NCI-H1417 (cell line): ENCODE measurements at regions not wholly inside any gene's neighbourhood (a gene's known extent, or its start where the extent isn't known, plus 50 kb on each side); places are given as distances from the start of the nearest gene placed in this dataset.
A peak's percentile ranks its signal among the peaks of the same experiment; 100 is the strongest.

Source experiments
- DNase-seq, 3 experiments: peaks; one replicate each; lab custom pipeline; 2025; lab: John Stamatoyannopoulos, UW

DNA sequence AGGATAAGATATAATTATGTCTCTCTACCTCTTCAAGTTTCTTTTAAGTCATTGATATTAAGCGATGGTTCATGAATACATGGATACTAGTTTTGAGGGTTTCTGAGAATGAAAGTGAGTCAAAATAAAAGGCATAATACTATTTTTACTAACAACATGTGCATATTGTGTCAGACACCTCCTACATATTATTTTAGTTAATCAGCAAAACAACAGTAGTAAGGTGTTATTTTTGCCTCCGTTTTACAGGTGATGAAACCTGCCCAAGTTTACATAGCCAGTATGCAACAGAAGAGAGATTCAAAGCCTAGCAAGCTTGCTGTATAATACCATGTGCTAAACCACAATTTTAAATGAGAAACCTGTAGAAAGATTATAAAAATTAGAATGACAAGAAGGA is 544.1 kb downstream of the EPHA5 start:
- DNase-seq, result no peak

DNA sequence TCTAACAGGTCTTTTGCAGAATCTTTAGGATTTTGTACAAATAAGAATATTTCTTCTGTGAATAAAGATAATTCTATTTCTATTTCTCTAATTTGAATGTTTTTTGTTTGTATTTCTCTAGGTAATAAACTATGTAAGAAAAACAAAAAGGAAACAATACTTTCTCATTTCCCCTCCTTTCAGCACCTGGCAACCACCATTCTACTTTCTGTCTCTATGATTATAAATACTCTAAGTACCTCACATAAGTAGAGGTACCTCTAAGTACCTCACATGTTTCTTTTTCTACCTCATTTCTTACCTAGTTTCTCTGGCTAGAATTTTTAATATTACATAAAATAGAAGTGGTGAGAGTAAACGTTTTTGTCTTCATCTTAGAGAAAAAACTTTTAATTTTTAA is 550.0 kb downstream of the EPHA5 start:
- no peak for DNase-seq

DNA sequence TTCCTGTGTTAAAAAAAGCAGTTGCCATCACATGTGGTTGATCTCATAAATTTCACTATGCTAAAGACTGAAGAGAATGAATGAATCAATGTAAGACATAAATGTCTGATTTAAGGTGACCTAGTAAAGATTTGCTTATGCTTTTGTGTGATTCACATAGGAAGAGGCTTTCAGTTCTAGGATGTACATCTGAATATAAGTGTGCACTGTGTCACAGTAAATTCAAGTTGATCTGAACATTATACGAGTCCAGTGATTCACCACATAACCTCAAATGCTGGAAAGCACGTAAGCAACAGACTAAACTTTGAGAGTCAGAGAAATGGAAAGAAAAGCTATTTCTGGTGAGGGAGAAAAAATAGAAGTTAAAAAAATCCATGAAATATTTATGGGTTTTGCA is 567.9 kb downstream of the EPHA5 start:
- DNase-seq, result no peak

DNA sequence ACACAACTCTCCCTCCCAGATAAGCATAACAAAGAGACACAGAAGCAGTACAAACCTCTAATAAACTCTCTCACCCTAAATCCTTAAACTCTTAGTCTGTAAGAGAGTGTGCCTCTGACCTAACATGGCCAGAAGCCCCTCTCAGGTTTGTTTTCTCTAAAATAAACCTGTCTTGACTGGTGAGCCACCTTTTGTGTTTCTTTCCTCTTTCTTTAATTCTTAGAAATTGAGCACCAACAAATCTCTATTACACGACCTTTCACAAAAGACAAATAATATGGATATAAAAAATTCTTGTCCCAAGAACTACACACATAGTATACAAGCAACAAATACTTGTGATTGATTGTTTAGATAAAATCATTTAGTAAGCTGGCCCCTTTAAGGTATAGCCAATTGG is 573.7 kb downstream of the EPHA5 start:
- no peak for DNase-seq

DNA sequence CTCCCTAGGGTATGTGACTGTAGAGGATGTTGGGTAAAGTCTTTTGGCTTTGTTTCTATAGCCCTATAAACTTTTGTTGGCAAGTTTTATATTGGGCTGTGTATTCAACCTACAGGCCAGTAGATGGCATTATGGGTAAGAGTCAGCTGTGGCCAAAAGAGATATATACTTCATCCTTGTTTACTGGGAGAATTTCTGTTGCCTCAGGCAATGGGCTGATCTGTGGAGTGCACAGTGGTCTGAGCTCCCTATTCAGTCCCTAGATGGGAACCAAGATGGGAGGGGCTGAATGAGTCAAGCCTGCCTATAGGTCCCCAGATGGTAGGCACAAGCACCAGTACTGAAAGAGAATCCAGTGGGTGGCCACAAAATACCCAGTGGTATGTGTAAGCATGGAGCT is 580.6 kb downstream of the EPHA5 start:
- DNase-seq, result peak in 2 of 3 experiments; percentile 10 to 56

DNA sequence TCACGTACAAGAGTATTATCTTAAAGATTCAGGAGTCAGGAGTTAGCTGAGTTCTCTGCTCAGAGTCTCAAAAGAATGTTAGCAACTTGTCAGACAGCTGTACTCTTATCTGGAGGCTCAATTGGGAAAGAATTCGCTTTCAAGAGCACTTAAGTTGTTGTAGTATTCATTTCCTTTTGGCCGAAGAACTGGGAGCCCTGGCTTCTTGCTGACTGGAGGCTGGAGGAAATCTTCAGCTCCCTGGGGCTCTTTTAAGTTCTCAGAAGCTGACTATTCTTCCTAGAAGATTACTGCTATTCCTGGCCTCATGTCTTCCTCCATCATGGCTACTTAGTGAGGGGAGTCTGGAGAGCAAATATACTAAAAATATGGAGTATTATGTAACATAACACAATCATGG is 587.2 kb downstream of the EPHA5 start:
- no peak for DNase-seq

DNA sequence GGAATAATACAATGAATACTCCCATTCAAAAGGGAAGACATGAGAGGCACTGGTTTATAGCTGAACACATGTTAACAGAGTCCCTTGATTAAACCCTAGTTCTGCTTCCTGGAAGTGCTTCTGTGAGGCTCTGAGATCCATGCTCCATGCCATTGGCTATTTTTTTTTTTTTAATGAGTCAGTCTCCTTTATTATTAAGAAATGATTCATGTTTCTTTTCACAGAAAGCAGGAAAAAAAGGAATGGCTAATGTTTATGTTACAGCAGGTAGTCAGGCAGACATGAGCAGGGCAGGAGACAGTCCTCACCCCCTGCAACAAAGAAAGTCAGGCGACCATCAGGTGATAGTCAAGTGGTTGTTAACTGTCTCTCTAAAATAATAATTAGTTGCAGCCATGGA is 598.7 kb downstream of the EPHA5 start:
- DNase-seq, result no peak

DNA sequence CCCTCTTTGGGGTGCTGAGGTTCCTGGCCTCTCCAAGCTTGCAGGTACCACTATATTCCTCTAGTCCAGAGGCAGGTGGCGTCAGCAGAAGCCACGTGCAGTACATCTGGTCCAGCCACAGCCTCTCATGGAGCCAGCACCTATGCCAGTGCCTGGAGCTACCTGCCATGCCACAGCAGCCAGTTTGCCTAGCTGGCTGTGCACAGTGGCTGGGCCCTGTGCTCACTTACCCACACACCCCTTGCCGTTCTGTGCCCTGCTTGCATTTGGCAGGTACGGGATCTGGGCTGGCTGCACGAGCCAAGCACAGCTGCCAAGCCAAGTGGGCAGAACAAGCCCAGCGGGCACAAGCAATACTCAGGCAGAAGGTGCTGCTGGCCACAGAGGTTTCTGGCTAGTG is 601.1 kb downstream of the EPHA5 start:
- no peak for DNase-seq

DNA sequence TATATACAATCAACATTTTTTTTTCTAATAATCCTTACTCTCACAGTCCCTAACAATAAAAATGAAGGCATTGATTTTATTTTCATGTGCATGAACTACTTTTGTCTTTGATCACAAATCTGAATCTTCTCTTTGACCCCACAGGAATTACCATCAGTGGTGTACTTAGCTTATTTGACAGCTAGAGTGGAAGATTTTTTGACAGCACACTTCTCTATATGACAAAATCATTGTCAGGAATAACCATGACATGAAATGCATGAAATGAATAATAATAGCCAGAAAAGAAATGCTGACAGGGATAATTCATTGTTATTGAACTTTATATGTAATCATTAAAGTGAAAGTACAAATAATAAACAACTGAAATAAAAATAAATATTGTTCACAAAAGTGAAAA is 604.2 kb downstream of the EPHA5 start:
- DNase-seq, result no peak

DNA sequence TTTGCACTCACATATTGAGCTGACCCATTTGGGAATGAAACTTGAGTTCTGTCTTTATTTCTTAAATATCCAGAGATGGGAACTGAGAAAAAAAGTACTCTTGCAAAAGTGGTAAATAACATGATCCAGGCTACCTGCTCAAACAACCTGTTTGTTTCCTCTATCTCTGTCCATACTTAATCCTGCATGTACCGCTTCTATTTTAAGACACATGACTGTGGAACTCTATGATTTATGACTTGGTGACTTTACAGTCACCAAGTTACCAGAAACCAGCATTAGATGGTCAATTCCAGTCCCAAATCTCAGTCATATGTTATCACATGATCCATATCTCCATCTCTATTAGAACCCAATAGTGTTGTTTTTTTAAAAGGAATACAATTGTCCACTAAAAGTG is 606.7 kb downstream of the EPHA5 start:
- no peak for DNase-seq

DNA sequence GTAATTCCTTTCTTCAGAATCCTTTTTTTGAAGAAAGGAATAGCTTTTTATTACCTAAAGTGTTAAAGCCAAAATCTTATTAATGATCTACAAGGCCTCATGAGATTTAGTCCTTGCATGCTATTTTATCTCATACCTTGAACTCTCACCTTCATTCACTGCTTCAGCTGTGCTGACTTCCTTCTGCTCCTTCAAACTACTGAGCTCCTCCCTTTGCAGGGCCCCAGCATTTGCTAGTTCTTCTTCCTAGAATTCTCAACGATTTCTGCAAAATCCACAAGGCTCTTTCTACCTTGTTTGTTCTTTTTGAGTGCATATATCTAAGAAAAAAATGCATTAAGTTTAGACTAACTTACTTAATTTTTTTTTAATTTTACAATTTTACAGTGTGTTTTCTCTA is 619.5 kb downstream of the EPHA5 start:
- no peak for DNase-seq

DNA sequence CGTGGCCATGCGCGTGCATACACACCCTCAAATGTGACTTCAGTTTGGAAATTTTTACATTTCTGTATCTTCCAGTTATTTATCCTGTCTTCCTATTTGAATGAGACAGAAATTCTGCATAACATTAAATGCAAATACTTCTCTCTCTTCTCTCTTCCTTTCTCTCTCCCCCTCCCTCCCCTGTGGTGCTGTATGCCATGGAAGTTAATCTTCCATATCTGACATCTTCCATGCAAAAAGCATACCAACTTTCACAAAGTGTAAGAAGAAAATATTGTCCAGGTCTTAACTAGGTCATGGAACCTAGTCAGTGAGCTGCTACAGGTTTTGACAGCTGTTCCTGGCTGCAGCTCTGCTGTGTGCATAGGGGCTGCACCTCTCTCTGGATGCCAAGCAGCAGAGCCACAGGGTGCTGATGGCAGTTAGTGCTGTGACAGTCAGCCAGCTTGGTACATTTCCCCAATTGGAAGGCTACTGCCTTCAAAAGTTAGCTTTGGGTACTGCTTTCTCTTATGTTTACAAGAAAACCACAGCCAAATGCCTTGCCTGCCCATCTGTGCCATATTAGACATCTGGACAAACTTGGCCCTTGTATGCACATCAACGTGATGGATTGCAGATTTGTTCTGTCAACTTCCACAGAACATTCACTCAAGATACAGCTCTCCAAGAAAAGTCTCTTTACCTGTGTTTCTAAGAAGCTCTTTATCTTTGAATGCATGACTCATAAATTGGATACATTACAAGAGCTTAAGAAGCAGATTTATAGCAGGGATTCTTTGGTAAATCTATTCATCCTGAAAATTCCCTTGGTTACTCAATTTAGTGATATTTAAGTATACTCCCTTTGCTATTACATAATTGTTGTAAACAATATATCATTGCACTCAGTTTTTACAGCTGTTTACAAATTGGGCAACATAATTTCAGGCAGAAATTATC is 623.8 kb downstream of the EPHA5 start:
- DNase-seq, result peak in 1 of 3 experiments; percentile 5

DNA sequence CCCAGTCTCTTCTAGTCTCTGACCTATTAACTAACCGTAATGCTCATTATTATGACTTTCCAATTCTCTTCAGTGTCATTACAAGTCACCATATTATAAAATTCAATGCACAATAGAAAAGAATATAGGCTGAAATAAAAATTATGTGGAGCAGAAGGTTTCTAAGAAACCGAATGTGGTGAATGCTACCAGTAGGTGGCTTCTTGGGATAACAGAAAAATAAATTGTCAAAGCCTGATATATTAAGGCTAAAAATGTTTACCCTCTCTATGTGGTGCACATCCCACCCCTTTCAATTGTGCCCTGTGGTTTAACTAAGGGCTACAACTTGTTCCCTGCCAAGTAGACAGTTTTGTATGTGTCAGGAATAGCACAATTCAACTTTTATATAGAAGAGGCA is 624.6 kb upstream of the TECRL start:
- peak in 2 of 3 experiments; percentile 4 to 40 for DNase-seq

DNA sequence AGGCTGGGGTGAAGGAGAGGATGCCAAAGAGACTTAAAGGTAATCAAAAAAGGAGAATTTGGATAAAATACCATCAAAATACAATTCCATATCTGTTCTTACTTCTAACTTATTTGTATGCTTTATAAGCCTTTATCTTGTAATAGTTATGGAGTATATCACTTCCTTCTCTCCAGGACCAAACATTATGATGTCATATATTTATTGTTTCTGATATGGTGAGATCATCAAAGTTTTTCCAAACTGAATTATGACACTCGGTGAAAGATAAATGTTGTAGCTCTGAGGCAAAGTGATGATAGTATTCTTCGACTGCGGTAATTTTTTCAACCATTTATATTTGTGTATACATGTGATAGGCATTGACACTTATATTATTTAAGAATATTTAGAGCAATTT is 619.3 kb upstream of the TECRL start:
- DNase-seq, result no peak

DNA sequence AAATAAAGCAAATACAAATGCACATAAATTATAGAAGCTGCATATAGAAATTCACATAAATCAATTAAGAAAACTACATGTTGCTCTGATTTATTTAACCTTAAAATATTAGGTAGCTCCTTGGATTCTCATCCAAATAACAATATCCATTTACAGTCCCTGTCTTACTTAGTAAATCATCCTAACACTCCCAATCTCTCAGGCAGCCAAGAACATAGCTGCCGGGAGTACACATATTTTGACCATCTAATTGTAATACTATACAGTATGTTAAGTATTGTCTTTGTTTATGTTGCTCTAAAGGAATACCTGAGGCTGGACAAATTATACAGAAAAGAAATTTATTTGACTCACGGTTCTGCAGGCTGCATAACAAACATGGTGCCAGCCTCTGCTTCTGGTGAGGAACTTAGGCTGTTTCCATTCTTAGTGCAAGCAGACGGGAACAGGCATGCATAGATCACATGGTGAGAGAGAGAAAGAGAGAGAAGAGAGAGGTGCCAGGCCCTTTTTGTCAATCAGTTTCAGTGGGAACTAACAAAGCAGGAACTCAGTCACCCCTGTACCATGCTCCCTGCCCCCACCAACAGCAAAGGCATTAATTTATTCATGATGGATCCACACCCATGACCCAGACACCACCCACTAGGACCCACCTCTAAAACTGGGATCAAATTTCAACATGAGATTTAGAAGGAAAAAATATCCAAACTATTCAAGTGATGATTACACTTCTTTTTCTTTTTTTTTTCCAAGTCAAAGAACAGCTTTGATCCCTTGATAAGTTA is 614.8 kb upstream of the TECRL start:
- no peak for DNase-seq

DNA sequence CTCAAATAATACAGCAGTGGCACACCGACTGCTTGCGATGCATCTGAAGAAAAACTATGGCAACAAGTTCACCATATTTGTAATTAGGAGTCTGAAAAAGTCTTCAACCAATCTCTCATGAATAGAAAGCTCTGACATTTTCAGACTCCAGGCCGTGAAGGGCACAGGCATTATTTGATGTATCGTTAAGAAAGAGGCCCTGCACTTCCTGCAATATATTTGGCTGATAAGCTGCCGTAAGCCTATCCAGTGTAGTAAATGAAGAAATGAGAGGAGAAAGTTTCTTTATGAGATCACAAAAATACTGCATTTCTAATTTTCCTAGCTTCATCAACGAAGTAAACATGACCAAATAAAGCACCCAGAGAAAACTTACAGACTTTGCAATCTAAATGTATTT is 613.8 kb upstream of the TECRL start:
- no peak for DNase-seq

DNA sequence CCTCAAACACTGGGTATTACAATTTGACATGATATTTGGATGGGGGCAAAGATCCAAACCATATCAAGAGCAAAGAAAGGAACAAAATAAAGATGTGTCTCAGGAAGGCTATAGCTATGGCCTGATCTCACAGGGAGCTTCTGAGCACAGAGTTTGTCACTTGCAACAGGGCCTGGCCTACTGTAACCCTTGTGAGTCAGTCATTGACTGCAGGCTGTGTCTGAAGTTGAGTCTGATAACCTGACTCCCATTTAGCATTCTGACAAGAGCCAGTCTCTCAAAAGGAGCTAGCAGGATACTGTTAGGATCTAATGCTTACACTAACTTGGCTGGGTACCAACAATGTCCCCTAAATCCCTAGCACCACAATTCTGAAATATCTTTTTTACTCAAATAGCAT is 612.5 kb upstream of the TECRL start:
- no peak for DNase-seq

DNA sequence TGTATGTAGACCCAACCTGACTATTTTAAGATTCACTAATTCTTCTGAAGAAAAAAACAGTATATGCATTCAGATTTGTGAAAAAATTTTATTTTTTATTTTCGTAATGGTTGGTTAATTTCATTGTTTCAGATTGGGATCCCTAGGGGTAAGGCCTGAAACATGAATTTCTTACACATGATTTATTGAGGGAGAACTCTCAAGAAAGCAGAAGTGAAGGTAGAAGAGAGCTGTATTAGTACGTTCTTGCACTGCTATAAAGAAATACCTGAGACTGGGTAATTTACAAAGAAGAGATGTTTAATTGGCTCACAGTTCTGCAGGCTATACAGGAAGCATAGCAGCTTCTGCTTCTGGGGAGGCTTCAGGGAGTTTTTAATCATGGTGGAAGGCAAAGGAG is 611.9 kb upstream of the TECRL start:
- DNase-seq, result no peak

DNA sequence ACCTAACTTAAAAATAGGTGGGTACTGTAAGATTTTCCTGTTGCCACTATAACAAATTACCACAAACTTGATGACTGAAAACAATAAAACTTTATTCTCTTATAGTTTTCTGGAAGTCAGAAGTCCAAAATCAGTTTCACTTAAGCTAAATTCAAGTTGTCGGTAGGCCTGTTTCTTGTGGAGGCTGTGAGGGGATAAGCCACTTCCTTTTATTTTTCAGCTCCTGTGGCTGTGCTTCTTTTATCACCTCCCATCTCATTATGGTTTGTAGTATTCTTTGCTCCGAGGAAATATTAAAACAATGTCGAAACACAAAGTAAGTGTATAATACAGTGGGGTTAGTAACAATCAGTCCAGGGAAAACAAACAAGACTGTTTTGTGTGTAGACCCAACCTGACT is 610.5 kb upstream of the TECRL start:
- DNase-seq, result no peak

DNA sequence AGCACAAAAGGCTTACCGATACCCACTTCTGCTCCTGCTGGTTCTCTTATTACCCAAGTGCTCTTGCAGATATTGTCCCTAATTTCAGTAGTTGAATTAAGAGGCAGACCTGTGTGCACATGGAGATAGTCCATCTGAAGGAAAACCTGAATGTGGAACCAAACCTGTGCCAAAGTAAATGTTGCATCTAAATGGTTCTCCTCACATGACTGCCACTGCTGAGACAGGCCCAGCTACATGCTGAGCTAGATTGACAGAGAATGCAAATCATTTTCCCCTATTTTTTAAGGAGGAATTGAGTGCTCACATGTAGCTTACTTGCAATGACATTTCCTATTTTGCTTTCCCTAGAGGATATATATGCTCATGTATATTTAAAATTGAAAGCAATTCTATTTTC is 609.1 kb upstream of the TECRL start:
- DNase-seq, result peak in 1 of 3 experiments; percentile 12

DNA sequence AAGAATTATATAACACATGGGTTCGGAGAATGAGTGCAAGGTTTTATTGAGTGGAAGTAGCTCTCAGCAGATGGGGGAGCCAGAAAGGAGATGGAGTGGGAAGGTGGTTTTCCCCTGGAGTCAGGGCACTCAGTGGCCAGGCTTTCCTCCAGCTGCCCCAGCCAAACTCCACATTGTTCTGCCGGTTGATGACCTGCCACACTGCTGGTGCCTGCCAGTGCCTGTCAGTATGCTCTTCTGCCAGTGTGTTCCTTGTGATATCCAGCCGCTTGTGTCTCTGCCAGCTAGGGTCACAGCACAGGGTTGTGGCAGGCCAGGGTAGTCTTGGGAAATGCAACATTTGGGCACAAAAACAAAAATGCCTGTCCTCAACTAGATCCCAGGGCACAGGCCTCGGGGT is 604.8 kb upstream of the TECRL start:
- DNase-seq, result no peak

DNA sequence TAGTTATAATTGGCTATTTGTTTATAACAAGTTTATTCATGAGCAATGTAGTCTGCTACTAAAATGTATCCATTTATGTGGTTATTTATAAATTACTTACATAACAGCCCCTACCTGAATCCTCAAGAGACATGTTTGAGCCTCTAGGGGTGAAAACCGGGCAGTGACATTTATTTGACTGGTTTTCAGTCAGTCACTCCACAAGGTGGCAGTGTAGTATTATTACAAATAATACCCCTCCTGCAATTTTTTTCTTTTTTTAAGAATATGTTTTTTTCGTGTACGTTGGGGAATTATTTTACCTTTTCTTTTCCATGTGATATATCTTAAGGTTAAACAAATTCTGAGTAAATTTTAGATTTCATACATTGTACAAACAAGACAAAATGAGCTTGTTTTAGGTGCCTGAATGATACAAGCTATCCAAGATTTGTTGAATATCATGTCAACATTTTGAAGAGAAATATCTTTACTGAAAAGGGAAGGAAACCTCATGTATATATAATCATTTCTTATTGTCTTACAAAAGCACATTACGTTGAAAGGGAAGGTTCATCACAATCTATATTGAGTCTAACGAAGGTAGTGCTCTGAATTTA is 598.7 kb upstream of the TECRL start:
- DNase-seq, result peak; percentile 9 to 75 (median 60)

DNA sequence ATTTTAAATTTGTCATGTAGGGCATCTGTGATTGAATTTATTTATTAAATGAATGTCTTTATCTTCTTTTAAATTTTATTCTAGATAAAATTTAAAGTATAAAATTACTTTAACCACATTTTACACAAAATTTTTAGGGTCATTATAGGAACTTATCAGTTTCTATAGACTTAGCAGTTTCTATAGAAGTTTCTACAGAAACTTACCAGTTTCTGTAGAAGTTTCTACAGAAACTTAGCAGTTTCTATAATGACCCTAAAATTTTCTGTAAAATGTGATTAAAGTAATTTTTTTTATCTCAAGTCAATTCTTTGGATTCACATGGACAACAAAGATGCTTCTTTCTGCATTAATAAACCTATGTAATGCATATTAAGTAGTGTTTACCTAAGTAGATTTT is 565.9 kb upstream of the TECRL start:
- DNase-seq, result no peak
